B cell (primary cell): ENCODE measurements at regions not wholly inside any gene's neighbourhood (a gene's known extent, or its start where the extent isn't known, plus 50 kb on each side); places are given as distances from the start of the nearest gene placed in this dataset.

Experiments
- EZH2 ChIP-seq: IDR thresholded peaks from 2 replicates; pipeline ENCODE4 v1.6.1; 2012; ENCODE audit warnings: borderline replicate concordance, low read depth, mild to moderate bottlenecking, moderate library complexity, low read length; ENCODE audit not compliant: insufficient read depth, poor library complexity, severe bottlenecking
- TF ChIP-seq, protein P1 (sequence below): fragments of 200-600 bp; IDR thresholded peaks from one replicate; pipeline ENCODE4 v1.8.0; 2022; ENCODE audit warnings: antibody characterized with exemption, mild to moderate bottlenecking

DNA sequence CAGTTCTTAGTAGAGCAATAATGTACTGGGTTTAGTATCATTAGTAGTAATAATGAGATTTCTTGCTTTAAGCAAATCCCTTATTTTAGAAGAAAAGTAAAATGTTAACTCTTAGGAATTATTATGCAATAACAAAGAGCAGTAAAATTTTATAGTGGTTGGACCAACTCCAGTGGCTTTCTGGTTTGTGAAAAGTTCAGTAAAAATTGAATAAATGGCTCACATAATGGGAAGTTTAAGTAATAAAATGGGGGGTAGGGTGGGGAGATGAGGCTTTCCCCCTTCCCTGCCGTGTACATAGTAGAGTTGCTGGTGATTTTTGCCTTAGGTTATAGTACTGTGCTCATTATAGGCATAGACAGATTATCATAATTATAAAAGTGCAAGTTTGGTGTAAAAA is 250.5 kb upstream of the ATP2B1 start:
- TF ChIP-seq, protein P1, sequence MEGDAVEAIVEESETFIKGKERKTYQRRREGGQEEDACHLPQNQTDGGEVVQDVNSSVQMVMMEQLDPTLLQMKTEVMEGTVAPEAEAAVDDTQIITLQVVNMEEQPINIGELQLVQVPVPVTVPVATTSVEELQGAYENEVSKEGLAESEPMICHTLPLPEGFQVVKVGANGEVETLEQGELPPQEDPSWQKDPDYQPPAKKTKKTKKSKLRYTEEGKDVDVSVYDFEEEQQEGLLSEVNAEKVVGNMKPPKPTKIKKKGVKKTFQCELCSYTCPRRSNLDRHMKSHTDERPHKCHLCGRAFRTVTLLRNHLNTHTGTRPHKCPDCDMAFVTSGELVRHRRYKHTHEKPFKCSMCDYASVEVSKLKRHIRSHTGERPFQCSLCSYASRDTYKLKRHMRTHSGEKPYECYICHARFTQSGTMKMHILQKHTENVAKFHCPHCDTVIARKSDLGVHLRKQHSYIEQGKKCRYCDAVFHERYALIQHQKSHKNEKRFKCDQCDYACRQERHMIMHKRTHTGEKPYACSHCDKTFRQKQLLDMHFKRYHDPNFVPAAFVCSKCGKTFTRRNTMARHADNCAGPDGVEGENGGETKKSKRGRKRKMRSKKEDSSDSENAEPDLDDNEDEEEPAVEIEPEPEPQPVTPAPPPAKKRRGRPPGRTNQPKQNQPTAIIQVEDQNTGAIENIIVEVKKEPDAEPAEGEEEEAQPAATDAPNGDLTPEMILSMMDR, result no peak
- TF ChIP-seq EZH2, result no peak
